ENCODE measurements at regions not wholly inside any gene's neighbourhood (a gene's known extent, or its start where the extent isn't known, plus 50 kb on each side); places are given as distances from the start of the nearest gene placed in this dataset.
A peak's percentile ranks its signal among the peaks of the same experiment; 100 is the strongest.

DNA sequence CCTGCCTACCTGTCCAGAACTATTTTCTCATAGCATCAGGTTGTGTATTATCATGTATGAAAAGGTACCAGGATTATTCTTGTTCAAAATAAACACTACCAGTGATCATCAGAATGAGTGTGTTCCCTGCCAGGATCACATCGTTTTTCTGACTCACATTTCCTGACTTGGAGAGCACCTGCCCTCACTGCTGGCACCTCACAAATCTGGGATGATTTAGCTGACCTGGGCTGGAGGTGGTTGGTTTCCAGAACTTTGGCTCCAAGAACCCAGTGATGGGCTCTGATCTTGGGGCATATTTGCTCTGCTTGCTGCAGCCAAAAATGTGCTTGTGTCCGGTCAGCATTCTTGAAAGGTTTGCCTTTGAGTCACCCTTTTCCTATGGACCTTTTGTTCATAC lies 836.3 kb upstream of the ACVR2A start:
- H4K8ac ChIP-seq (ENCODE audit: low read length) = no peak overlapping the region
- H3K4me3 ChIP-seq (ENCODE audit: insufficient read depth in 1 of 2, low read depth in 1 of 2, low read length in 2 of 2) = no peak overlapping the region
- no peak overlapping the region for H2AFZ ChIP-seq (ENCODE audit: low read depth, low read length)
- 83% methylated on average over 2 of the region's 2 CpGs for WGBS
- H2BK5ac ChIP-seq (ENCODE audit: low read depth, low read length, poor library complexity, severe bottlenecking) = no peak overlapping the region
- H4K91ac ChIP-seq (ENCODE audit: low read length) = no peak overlapping the region
- no peak for DNase-seq
- no peaks in the 10 kb centered on the region for H3K27me3 ChIP-seq (ENCODE audit: control insufficient read depth in 1 of 2, insufficient read depth in 1 of 2, low read length in 2 of 2)
- no peaks in the 10 kb centered on the region for H3K36me3 ChIP-seq (ENCODE audit: control insufficient read depth in 1 of 2, insufficient read depth in 2 of 2, low read depth in 1 of 2, low read length in 2 of 2)
- no peaks in the 10 kb centered on the region for H3K9me3 ChIP-seq (ENCODE audit: control insufficient read depth, low read length)
- H3K18ac ChIP-seq (ENCODE audit: low read depth in 1 of 2, low read length in 2 of 2) = no peak overlapping the region
- H3K23ac ChIP-seq (ENCODE audit: low read length in 2 of 2) = no peak overlapping the region
- H2AK5ac ChIP-seq (ENCODE audit: low read length, severe bottlenecking) = no peak overlapping the region
- H3K27ac ChIP-seq (ENCODE audit: low read length, poor library complexity, severe bottlenecking) = no peak overlapping the region
- H2BK120ac ChIP-seq (ENCODE audit: low read depth, low read length) = no peak overlapping the region
- no peak overlapping the region for H2BK15ac ChIP-seq (ENCODE audit: low read depth, poor library complexity, severe bottlenecking)
- H3K14ac ChIP-seq (ENCODE audit: low read length in 2 of 2) = no peak overlapping the region
- no peaks in the 10 kb centered on the region for H3K79me1 ChIP-seq (replicated peaks; ENCODE audit: low read length, poor library complexity, severe bottlenecking)
- no peak overlapping the region for H3K4ac ChIP-seq (ENCODE audit: low read depth in 1 of 2, low read length in 2 of 2)
- H3K9ac ChIP-seq (ENCODE audit: low read length) = no peak overlapping the region
- no peak overlapping the region for H3K4me2 ChIP-seq (ENCODE audit: low read length, poor library complexity, severe bottlenecking)
- no peak overlapping the region for H2BK12ac ChIP-seq (ENCODE audit: low read length in 2 of 2)
- no peaks in the 10 kb centered on the region for H3K4me1 ChIP-seq (ENCODE audit: control insufficient read depth, insufficient read depth, low read depth, low read length)

DNA sequence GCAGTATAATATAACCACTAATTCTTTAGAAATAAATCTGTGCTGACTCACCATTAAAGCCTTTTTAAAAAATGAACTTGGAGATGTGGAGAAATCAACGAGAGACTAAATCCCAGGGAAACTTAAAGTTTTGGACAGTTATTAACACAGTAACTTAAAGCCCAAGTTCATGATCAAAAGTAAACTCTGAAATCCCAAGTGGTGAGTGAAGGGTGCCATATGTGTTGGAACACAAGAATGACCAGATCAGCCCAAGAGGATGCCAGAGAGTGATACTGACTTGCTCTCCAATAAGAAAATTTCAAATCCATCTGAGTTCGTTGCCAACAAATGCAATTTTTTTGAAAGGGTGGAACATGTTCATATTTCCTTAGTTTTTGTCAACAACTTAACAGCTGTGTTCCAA lies 838.1 kb upstream of the ACVR2A start:
- Histone ChIP-seq H3K79me1 (replicated peaks; ENCODE audit: low read length, poor library complexity, severe bottlenecking) (no peaks in the 10 kb centered on the region), H3K14ac (ENCODE audit: low read length in 2 of 2) (no peak overlapping the region), H4K8ac (ENCODE audit: low read length) (no peak overlapping the region), H2AK5ac (ENCODE audit: low read length, severe bottlenecking) (no peak overlapping the region), H2BK120ac (ENCODE audit: low read depth, low read length) (no peak overlapping the region), H2BK5ac (ENCODE audit: low read depth, low read length, poor library complexity, severe bottlenecking) (no peak overlapping the region), H2BK15ac (ENCODE audit: low read depth, poor library complexity, severe bottlenecking) (no peak overlapping the region), H3K36me3 (ENCODE audit: control insufficient read depth in 1 of 2, insufficient read depth in 2 of 2, low read depth in 1 of 2, low read length in 2 of 2) (no peaks in the 10 kb centered on the region), H2BK12ac (ENCODE audit: low read length in 2 of 2) (no peak overlapping the region), H3K4ac (ENCODE audit: low read depth in 1 of 2, low read length in 2 of 2) (no peak overlapping the region), H3K9ac (ENCODE audit: low read length) (peak overlapping the region; percentile 15), H3K9me3 (ENCODE audit: control insufficient read depth, low read length) (no peaks in the 10 kb centered on the region), H3K18ac (ENCODE audit: low read depth in 1 of 2, low read length in 2 of 2) (no peak overlapping the region), H3K23ac (ENCODE audit: low read length in 2 of 2) (no peak overlapping the region), H3K27me3 (ENCODE audit: control insufficient read depth in 1 of 2, insufficient read depth in 1 of 2, low read length in 2 of 2) (no peaks in the 10 kb centered on the region), H3K4me2 (ENCODE audit: low read length, poor library complexity, severe bottlenecking) (no peak overlapping the region), H2AFZ (ENCODE audit: low read depth, low read length) (no peak overlapping the region), H3K27ac (ENCODE audit: low read length, poor library complexity, severe bottlenecking) (no peak overlapping the region), H3K4me3 (ENCODE audit: insufficient read depth in 1 of 2, low read depth in 1 of 2, low read length in 2 of 2) (no peak overlapping the region), H4K91ac (ENCODE audit: low read length) (no peak overlapping the region), H3K4me1 (ENCODE audit: control insufficient read depth, insufficient read depth, low read depth, low read length) (no peaks in the 10 kb centered on the region)
- no peak for DNase-seq
- 80% methylated on average over 1 of the region's 2 CpGs for WGBS

DNA sequence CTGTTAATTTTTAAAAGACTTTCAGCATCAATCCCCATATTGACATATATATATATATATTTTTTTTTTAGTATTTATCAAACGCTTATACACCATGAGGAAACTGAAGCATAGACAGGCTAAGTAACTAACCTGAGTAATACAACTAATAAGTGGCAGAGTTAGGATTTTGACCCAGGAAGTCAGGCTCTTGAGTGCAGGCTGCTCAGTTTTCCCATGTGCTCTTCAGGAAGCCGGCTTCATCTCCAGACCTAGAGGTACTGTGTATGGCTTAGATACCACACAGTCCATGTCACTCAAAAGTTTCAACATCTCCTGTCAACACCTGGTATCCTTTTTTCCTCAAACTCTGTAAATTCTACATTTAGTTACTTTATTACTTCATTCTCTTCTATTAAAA lies 841.7 kb upstream of the ACVR2A start:
- no peak overlapping the region for H2BK15ac ChIP-seq (ENCODE audit: low read depth, poor library complexity, severe bottlenecking)
- no peak for DNase-seq
- no peaks in the 10 kb centered on the region for H3K36me3 ChIP-seq (ENCODE audit: control insufficient read depth in 1 of 2, insufficient read depth in 2 of 2, low read depth in 1 of 2, low read length in 2 of 2)
- no peak overlapping the region for H3K9ac ChIP-seq (ENCODE audit: low read length)
- no peaks in the 10 kb centered on the region for H3K27me3 ChIP-seq (ENCODE audit: control insufficient read depth in 1 of 2, insufficient read depth in 1 of 2, low read length in 2 of 2)
- no peak overlapping the region for H3K4me3 ChIP-seq (ENCODE audit: insufficient read depth in 1 of 2, low read depth in 1 of 2, low read length in 2 of 2)
- H3K9me3 ChIP-seq (ENCODE audit: control insufficient read depth, low read length) = no peaks in the 10 kb centered on the region
- H2BK120ac ChIP-seq (ENCODE audit: low read depth, low read length) = no peak overlapping the region
- H4K91ac ChIP-seq (ENCODE audit: low read length) = no peak overlapping the region
- no peak overlapping the region for H2BK5ac ChIP-seq (ENCODE audit: low read depth, low read length, poor library complexity, severe bottlenecking)
- no peak overlapping the region for H3K14ac ChIP-seq (ENCODE audit: low read length in 2 of 2)
- WGBS = 89% methylated on average over 1 of the region's 2 CpGs
- no peaks in the 10 kb centered on the region for H3K79me1 ChIP-seq (replicated peaks; ENCODE audit: low read length, poor library complexity, severe bottlenecking)
- no peak overlapping the region for H3K4me2 ChIP-seq (ENCODE audit: low read length, poor library complexity, severe bottlenecking)
- H2AK5ac ChIP-seq (ENCODE audit: low read length, severe bottlenecking) = no peak overlapping the region
- H3K4ac ChIP-seq (ENCODE audit: low read depth in 1 of 2, low read length in 2 of 2) = no peak overlapping the region
- no peak overlapping the region for H4K8ac ChIP-seq (ENCODE audit: low read length)
- H3K18ac ChIP-seq (ENCODE audit: low read depth in 1 of 2, low read length in 2 of 2) = no peak overlapping the region
- H3K27ac ChIP-seq (ENCODE audit: low read length, poor library complexity, severe bottlenecking) = no peak overlapping the region
- H2BK12ac ChIP-seq (ENCODE audit: low read length in 2 of 2) = no peak overlapping the region
- H2AFZ ChIP-seq (ENCODE audit: low read depth, low read length) = no peak overlapping the region
- H3K23ac ChIP-seq (ENCODE audit: low read length in 2 of 2) = no peak overlapping the region
- H3K4me1 ChIP-seq (ENCODE audit: control insufficient read depth, insufficient read depth, low read depth, low read length) = no peaks in the 10 kb centered on the region

DNA sequence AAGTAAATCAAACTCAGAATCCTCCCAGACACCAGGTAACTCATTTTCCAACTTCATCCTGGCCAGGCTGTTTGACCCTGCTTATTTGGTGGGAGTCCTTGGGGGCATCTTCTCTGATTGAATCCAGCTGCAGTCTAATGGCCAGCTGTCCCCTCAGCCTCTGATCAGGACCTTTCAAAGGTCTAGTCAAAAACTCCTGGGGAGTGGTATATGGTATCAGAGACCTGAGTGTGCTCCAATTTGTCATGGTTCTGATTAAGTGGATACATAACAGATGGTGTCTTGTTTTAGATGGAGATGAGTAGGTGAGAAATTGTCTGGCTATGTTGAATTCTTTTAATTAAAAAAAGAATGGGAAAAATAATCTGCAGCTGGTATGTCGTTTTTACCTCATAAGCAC lies 842.6 kb upstream of the ACVR2A start:
- H4K91ac ChIP-seq (ENCODE audit: low read length) = no peak overlapping the region
- DNase-seq = no peak
- no peak overlapping the region for H2AK5ac ChIP-seq (ENCODE audit: low read length, severe bottlenecking)
- H3K23ac ChIP-seq (ENCODE audit: low read length in 2 of 2) = no peak overlapping the region
- no peaks in the 10 kb centered on the region for H3K27me3 ChIP-seq (ENCODE audit: control insufficient read depth in 1 of 2, insufficient read depth in 1 of 2, low read length in 2 of 2)
- no peak overlapping the region for H3K14ac ChIP-seq (ENCODE audit: low read length in 2 of 2)
- H3K18ac ChIP-seq (ENCODE audit: low read depth in 1 of 2, low read length in 2 of 2) = no peak overlapping the region
- H2BK12ac ChIP-seq (ENCODE audit: low read length in 2 of 2) = no peak overlapping the region
- H3K79me1 ChIP-seq (replicated peaks; ENCODE audit: low read length, poor library complexity, severe bottlenecking) = no peaks in the 10 kb centered on the region
- no peak overlapping the region for H2BK5ac ChIP-seq (ENCODE audit: low read depth, low read length, poor library complexity, severe bottlenecking)
- no peaks in the 10 kb centered on the region for H3K9me3 ChIP-seq (ENCODE audit: control insufficient read depth, low read length)
- no peak overlapping the region for H2AFZ ChIP-seq (ENCODE audit: low read depth, low read length)
- no peak overlapping the region for H3K9ac ChIP-seq (ENCODE audit: low read length)
- no peak overlapping the region for H2BK15ac ChIP-seq (ENCODE audit: low read depth, poor library complexity, severe bottlenecking)
- H3K4me2 ChIP-seq (ENCODE audit: low read length, poor library complexity, severe bottlenecking) = no peak overlapping the region
- no peak overlapping the region for H3K4me3 ChIP-seq (ENCODE audit: insufficient read depth in 1 of 2, low read depth in 1 of 2, low read length in 2 of 2)
- H4K8ac ChIP-seq (ENCODE audit: low read length) = no peak overlapping the region
- no CpG with 5 or more reads among the region's 1 CpG for WGBS
- no peaks in the 10 kb centered on the region for H3K4me1 ChIP-seq (ENCODE audit: control insufficient read depth, insufficient read depth, low read depth, low read length)
- no peak overlapping the region for H3K4ac ChIP-seq (ENCODE audit: low read depth in 1 of 2, low read length in 2 of 2)
- H3K36me3 ChIP-seq (ENCODE audit: control insufficient read depth in 1 of 2, insufficient read depth in 2 of 2, low read depth in 1 of 2, low read length in 2 of 2) = no peaks in the 10 kb centered on the region
- H2BK120ac ChIP-seq (ENCODE audit: low read depth, low read length) = no peak overlapping the region
- no peak overlapping the region for H3K27ac ChIP-seq (ENCODE audit: low read length, poor library complexity, severe bottlenecking)
